Fibroblast of lung (primary cell): ENCODE measurements at regions not wholly inside any gene's neighbourhood (a gene's known extent, or its start where the extent isn't known, plus 50 kb on each side); places are given as distances from the start of the nearest gene placed in this dataset.

Experiments
- DNase-seq, 2 donors: peaks; one replicate each; pipeline versions ENCODE4 v3.0.0 to v3.0.0-alpha.2; 2010; ENCODE audit warnings: low read depth in 2 of 2
- H2AFZ ChIP-seq: 2 replicates; pipeline ENCODE4 v1.5.1; 2012; ENCODE audit warnings: low read length, control low read depth, inconsistent platforms
- H3K27ac ChIP-seq: 2 replicates; pipeline ENCODE4 v1.5.1; 2011; ENCODE audit warnings: low read length, control low read depth; ENCODE audit not compliant: insufficient read depth
- H3K27me3 ChIP-seq: 2 replicates; pipeline ENCODE4 v1.5.1; 2011; ENCODE audit warnings: mild to moderate bottlenecking, low read length; ENCODE audit not compliant: control insufficient read depth, insufficient read depth
- H3K36me3 ChIP-seq: 2 replicates; pipeline ENCODE4 v1.5.1; 2011; ENCODE audit warnings: low read length; ENCODE audit not compliant: control insufficient read depth, insufficient read depth
- H3K4me1 ChIP-seq: 2 replicates; pipeline ENCODE4 v1.5.1; 2011; ENCODE audit warnings: low read length; ENCODE audit not compliant: control insufficient read depth, insufficient read depth; ENCODE audit errors: extremely low read depth
- H3K4me2 ChIP-seq: 2 replicates; pipeline ENCODE4 v1.5.1; 2011; ENCODE audit warnings: low read length, control low read depth; ENCODE audit not compliant: insufficient read depth; ENCODE audit errors: extremely low read depth
- H3K4me3 ChIP-seq, 4 experiments: fragments of 200-600 bp in 1 of 4; sonication (generic) in 1 of 4; replicated peaks in 1 of 4; 2 replicates each; pipeline ENCODE4 v1.5.1; 2011 to 2016; ENCODE audit warnings: low read length in 4 of 4, low read depth in 3 of 4, mild to moderate bottlenecking in 3 of 4, control low read depth in 2 of 4, inconsistent platforms in 1 of 4, mixed read lengths in 1 of 4; ENCODE audit not compliant: insufficient read depth in 1 of 4; ENCODE audit errors: control extremely low read depth in 1 of 4
- H3K79me2 ChIP-seq: 2 replicates; pipeline ENCODE4 v1.5.1; 2012; ENCODE audit warnings: mild to moderate bottlenecking, low read length, inconsistent platforms; ENCODE audit not compliant: control insufficient read depth, insufficient read depth
- H3K9ac ChIP-seq: 2 replicates; pipeline ENCODE4 v1.5.1; 2011; ENCODE audit warnings: mild to moderate bottlenecking, low read length, control low read depth; ENCODE audit not compliant: insufficient read depth
- H3K9me3 ChIP-seq: 2 replicates; pipeline ENCODE4 v1.5.1; 2012; ENCODE audit warnings: low read depth, low read length; ENCODE audit not compliant: control insufficient read depth, insufficient read depth
- H4K20me1 ChIP-seq: 2 replicates; pipeline ENCODE4 v1.5.1; 2011; ENCODE audit warnings: low read length; ENCODE audit not compliant: control insufficient read depth, insufficient read depth; ENCODE audit errors: extremely low read depth
- CTCF ChIP-seq, 2 donors: IDR thresholded peaks in 1 of 2; conservative IDR thresholded peaks in 1 of 2; 1 replicate in 1 of 2; 2 replicates in 1 of 2; pipeline ENCODE4 v1.5.1; 2011 to 2012; ENCODE audit warnings: low read length in 2 of 2, control low read depth in 1 of 2, inconsistent platforms in 1 of 2, low read depth in 1 of 2, mild to moderate bottlenecking in 1 of 2
- EZH2 ChIP-seq: IDR thresholded peaks from 2 replicates; pipeline ENCODE4 v1.5.1; 2012; ENCODE audit warnings: low read length, control low read depth, mild to moderate bottlenecking; ENCODE audit errors: missing control alignments

GRCh38 chr1:234901491-234902049 is 227.1 kb downstream of the TOMM20 start:
- Histone ChIP-seq H3K9me3 (no peaks in the 10 kb centered on the region), H2AFZ (no peak overlapping the region), H3K9ac (no peak overlapping the region), H3K79me2 (no peaks in the 10 kb centered on the region), H3K4me3 (no peak overlapping the region), H3K36me3 (no peaks in the 10 kb centered on the region), H3K4me1 (peaks cover 12% of the 10 kb centered on the region), H3K27ac (no peak overlapping the region), H3K27me3 (no peaks in the 10 kb centered on the region), H3K4me2 (no peak overlapping the region), H4K20me1 (no peaks in the 10 kb centered on the region)
- TF ChIP-seq CTCF (conservative IDR thresholded peaks at IDR 0.05 in 1 of 2, IDR thresholded peaks at IDR 0.05 in 1 of 2; ENCODE audit: low read depth in 1 of 2, low read length in 2 of 2) (no peak), EZH2 (no peak)
- no peak for DNase-seq

- Histone ChIP-seq H3K9ac (no peak overlapping the region), H3K4me3 (no peak overlapping the region), H3K36me3 (no peaks in the 10 kb centered on the region), H3K9me3 (no peaks in the 10 kb centered on the region), H2AFZ (no peak overlapping the region), H3K4me1 (peaks cover 12% of the 10 kb centered on the region), H3K4me2 (no peak overlapping the region), H4K20me1 (no peaks in the 10 kb centered on the region), H3K27me3 (no peaks in the 10 kb centered on the region), H3K27ac (no peak overlapping the region), H3K79me2 (no peaks in the 10 kb centered on the region)
- no peak for DNase-seq
- TF ChIP-seq CTCF (conservative IDR thresholded peaks at IDR 0.05 in 1 of 2, IDR thresholded peaks at IDR 0.05 in 1 of 2; ENCODE audit: low read depth in 1 of 2, low read length in 2 of 2), result no peak
- TF ChIP-seq EZH2, result no peak
These were observed 228.0 kb downstream of the TOMM20 start for GRCh38 chr1:234900595-234900994.

- peaks cover 12% of the 10 kb centered on the region for H3K4me1 ChIP-seq
- H3K9me3 ChIP-seq, result no peaks in the 10 kb centered on the region
- no peaks in the 10 kb centered on the region for H3K27me3 ChIP-seq
- H3K4me2 ChIP-seq, result no peak overlapping the region
- H3K36me3 ChIP-seq, result no peaks in the 10 kb centered on the region
- no peak overlapping the region for H3K9ac ChIP-seq
- TF ChIP-seq CTCF (conservative IDR thresholded peaks at IDR 0.05 in 1 of 2, IDR thresholded peaks at IDR 0.05 in 1 of 2; ENCODE audit: low read depth in 1 of 2, low read length in 2 of 2) (no peak), EZH2 (no peak)
- DNase-seq, result no peak
- H4K20me1 ChIP-seq, result no peaks in the 10 kb centered on the region
- no peak overlapping the region for H3K27ac ChIP-seq
- no peak overlapping the region for H2AFZ ChIP-seq
- no peaks in the 10 kb centered on the region for H3K79me2 ChIP-seq
- no peak overlapping the region for H3K4me3 ChIP-seq
These were observed 228.9 kb downstream of the TOMM20 start for GRCh38 chr1:234899730-234900072.
